ENCODE measurements at regions not wholly inside any gene's neighbourhood (a gene's known extent, or its start where the extent isn't known, plus 50 kb on each side); places are given as distances from the start of the nearest gene placed in this dataset.
"Not testable (repeated sequence)": the region's sequence is repeated elsewhere in the genome, so short reads cannot be mapped to it uniquely, and the experiment has no call there.

DNA sequence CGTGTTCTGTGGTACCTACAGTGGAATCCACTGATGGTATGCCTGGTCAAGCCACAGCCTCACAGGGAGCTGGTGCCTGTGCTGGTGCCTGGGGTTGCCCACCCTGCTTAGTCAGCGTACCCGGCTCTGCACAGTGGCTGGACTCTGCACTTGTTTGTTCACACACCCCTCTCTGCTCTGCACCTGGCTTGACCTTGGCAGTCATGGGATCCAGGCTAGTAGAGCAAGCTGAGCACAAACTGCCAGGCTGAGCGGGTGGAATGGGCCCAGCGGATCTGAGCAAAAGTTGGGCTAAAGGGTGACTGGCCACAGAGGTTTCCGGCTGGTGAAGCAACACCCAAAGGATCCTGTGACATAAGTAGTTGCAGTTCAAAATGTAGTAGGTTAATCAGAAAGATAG, 163.5 kb downstream of the CDH19 start:
- DNase-seq = no peak
- no peaks in the 10 kb centered on the region for H3K27me3 Mint-ChIP-seq (ENCODE audit: low read depth)

DNA sequence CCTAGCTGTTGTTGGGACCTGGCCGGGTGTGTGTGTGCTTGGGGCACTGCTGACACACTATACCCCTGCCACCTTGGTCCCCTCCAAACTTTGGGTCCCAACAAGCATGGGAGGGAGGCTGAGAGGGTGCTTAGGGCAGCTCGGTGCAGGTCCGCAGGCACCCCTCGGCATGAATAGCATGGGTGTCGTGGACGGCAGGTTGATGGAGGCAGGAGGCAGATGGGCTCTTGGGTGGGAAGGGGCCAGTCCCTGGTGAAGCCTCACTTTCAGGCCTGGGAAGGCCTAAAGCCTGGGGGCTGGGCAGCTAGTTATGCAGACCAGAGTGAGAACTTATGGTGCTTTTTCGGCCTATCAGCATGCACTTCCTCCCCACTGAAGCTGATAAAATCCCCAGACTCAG, 164.2 kb downstream of the CDH19 start:
- Mint-ChIP-seq H3K9me3 (no peaks in the 10 kb centered on the region), H3K36me3 (ENCODE audit: insufficient read depth) (no peaks in the 10 kb centered on the region)

More for the DNA sequence above, 163.5 kb downstream of the CDH19 start:
- Mint-ChIP-seq H3K9me3 (no peaks in the 10 kb centered on the region), H3K4me3 (no peak overlapping the region), H3K36me3 (ENCODE audit: insufficient read depth) (no peaks in the 10 kb centered on the region), H3K4me1 (ENCODE audit: low read depth) (no peaks in the 10 kb centered on the region)
- peak in 1 of 2 donors; percentile 18 for ATAC-seq

DNA sequence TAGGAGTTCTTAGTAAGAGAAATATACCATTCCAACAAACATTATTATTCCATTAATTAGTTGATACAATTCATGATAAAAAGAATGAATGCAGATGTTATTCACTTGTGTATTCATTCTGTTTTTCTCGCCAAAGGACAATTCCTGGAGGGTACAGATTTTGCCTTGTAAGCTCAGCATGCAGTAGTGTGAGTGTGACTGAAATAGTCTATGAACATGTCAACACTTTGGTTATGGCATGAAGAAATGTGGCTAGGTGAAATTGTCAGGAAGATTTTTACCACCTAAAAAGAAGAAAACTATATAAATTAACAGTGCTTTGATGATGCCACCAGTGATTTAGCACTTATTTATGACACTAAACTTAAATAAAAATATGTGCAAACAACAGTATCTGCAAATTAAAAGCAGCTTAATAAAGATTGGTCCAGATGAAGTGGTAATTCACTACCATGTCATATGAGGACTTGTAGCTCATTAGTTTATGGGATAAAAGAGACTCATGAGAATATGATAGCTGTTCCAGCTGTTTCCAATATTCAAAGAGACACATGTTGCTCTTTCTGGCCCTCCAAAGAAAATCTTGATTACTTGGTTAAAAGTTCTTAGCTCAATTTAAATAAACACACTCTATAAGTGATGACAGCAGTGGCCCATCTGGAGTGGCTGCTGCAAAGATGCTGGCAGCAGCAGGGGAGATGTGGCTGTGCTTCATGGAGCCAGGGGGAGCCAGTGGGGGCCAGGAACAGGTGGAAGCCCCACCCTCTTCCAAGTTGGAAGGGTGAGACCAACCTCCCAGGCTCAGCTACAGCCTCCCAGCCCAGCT, 165.0 kb downstream of the CDH19 start:
- DNase-seq = no peak
- no peaks in the 10 kb centered on the region for H3K9me3 Mint-ChIP-seq

More for the DNA sequence above, 164.2 kb downstream of the CDH19 start:
- no peaks in the 10 kb centered on the region for H3K27me3 Mint-ChIP-seq (ENCODE audit: low read depth)
- H3K4me1 Mint-ChIP-seq (ENCODE audit: low read depth) = no peaks in the 10 kb centered on the region
- DNase-seq (no peak), ATAC-seq (no peak)
- no peak overlapping the region for H3K4me3 Mint-ChIP-seq

DNA sequence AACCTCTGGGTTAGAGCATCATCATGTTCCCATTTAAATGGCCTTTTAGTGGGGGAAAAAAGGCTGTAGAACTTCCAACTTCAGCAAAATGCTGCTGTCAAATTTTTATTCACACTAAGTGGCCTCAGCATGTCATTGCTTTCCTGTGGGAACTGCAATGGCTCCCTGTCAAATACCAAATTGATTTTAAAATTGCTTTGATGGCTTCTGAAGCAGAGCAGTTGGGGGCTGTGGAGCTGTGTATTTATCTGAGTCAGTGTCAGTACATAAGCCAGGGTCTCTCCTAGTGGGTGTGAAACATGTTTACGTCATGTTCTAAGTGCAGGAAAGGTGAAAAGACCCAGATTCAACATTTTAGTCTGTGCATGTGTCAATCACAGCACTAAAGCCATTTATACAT, 171.3 kb downstream of the CDH19 start:
- no peak for ATAC-seq
- Mint-ChIP-seq H3K27me3 (ENCODE audit: low read depth) (no peaks in the 10 kb centered on the region), H3K9me3 (no peaks in the 10 kb centered on the region), H3K4me3 (no peak overlapping the region), H3K4me1 (ENCODE audit: low read depth) (no peaks in the 10 kb centered on the region), H3K36me3 (ENCODE audit: insufficient read depth) (no peaks in the 10 kb centered on the region)
- DNase-seq = no peak

More for the DNA sequence above, 165.0 kb downstream of the CDH19 start:
- Mint-ChIP-seq H3K4me3 (no peak overlapping the region), H3K36me3 (ENCODE audit: insufficient read depth) (no peaks in the 10 kb centered on the region), H3K4me1 (ENCODE audit: low read depth) (no peaks in the 10 kb centered on the region), H3K27me3 (ENCODE audit: low read depth) (no peaks in the 10 kb centered on the region)
- ATAC-seq = no peak

DNA sequence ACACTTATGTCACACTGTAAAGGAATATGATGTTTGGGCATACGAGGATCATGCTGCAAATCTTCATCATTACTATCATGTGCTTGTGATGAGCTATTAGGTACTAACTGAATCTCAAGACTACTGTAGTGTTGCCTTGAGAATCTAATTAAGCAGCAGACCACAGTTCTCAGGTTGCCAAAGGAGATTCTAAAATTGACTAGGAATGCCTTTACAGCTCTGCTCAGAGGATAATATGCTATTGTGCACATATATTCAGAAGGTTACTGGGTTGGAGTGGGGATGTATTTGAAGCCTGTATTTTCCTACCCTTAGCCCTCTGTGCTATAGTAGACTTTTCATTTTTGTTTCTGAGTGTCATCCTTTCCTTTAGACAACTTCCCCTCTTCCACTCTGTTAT, 175.1 kb downstream of the CDH19 start:
- no peak for DNase-seq
- no peaks in the 10 kb centered on the region for H3K36me3 Mint-ChIP-seq (ENCODE audit: insufficient read depth)
- H3K4me3 Mint-ChIP-seq = no peak overlapping the region
- peaks cover 9% of the 10 kb centered on the region for H3K9me3 Mint-ChIP-seq
- no peak for ATAC-seq
- H3K27me3 Mint-ChIP-seq (ENCODE audit: low read depth) = no peaks in the 10 kb centered on the region
- no peaks in the 10 kb centered on the region for H3K4me1 Mint-ChIP-seq (ENCODE audit: low read depth)

DNA sequence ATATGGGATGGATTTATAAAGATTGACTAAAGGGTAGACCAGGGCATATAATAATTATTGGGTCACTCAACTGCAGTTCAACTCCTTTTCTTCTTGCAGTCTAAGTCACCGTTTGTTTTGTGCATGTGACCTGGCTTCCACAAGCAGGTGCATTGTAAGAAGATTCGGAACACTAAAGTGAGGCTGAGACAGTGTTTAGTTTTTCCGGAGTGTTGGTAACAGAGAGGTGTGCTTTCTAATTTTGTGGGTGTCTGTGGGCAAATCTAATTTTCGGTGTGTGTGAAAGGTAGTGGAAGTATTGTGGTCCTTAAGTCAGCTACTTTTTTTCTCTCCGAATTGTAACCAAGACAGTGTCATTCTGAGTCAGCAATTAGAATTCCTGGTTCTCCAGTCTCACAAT, 184.5 kb downstream of the CDH19 start:
- H3K36me3 Mint-ChIP-seq (ENCODE audit: insufficient read depth) = no peaks in the 10 kb centered on the region

DNA sequence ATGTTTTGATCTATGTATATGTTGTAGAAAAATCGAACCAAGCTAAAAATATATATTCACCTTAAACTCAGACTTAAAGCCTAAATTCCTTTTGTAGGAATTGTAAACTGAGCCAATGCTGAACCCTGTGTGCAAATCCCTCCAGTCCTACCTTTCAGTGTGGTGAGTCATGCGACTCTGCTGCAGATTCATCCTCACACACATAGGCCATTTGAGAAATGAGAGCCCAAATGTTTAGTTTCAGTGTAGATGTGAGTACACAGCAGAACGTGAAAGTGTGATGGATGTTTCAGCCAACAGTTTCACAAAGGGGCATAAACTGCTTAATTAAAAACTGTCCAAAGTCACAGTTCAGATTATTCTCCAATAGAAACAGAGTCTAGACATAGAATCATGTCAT, 193.2 kb downstream of the CDH19 start:
- H3K27me3 Mint-ChIP-seq (ENCODE audit: low read depth) = no peaks in the 10 kb centered on the region
- no peak for ATAC-seq
- DNase-seq = no peak
- H3K36me3 Mint-ChIP-seq (ENCODE audit: insufficient read depth) = no peaks in the 10 kb centered on the region
- no peaks in the 10 kb centered on the region for H3K4me1 Mint-ChIP-seq (ENCODE audit: low read depth)
- peaks cover 4% of the 10 kb centered on the region for H3K9me3 Mint-ChIP-seq
- no peak overlapping the region for H3K4me3 Mint-ChIP-seq

More for the DNA sequence above, 184.5 kb downstream of the CDH19 start:
- Mint-ChIP-seq H3K4me3 (no peak overlapping the region), H3K4me1 (ENCODE audit: low read depth) (no peaks in the 10 kb centered on the region), H3K27me3 (ENCODE audit: low read depth) (no peaks in the 10 kb centered on the region), H3K9me3 (peaks cover 7% of the 10 kb centered on the region)
- no peak for DNase-seq
- ATAC-seq = no peak

DNA sequence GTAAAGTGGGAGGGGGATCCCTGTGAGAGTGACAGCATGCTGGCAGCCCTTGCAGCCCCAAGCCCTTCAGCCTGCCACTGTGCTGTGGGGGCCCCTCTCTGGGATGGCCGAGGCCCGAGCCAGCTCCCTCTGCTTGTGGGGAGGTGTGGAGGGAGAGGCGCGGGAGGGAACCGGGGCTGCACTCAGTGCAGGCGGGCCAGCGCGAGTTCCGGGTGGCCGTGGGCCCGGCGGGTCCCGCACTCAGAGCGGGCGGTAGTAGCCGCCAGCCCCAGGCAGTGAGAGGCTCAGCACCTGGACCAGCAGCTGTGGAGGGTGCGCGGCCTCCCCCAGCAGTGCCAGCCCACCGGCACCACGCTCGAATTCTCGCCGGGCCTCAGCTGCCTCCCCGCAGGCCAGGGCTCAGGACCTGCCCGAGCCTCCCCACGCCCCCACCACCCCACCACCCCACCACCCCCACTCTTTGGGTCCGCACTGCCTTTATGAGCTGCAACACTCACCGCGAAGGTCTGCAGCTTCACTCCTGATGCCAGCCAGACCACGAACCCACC, 208.1 kb downstream of the CDH19 start:
- no peak overlapping the region for H3K4me3 Mint-ChIP-seq
- peaks cover 19% of the 10 kb centered on the region for H3K9me3 Mint-ChIP-seq
- H3K4me1 Mint-ChIP-seq (ENCODE audit: low read depth) = no peaks in the 10 kb centered on the region
- DNase-seq (no peak), ATAC-seq (no peak)
- H3K27me3 Mint-ChIP-seq (ENCODE audit: low read depth) = no peaks in the 10 kb centered on the region
- H3K36me3 Mint-ChIP-seq (ENCODE audit: insufficient read depth) = no peaks in the 10 kb centered on the region

DNA sequence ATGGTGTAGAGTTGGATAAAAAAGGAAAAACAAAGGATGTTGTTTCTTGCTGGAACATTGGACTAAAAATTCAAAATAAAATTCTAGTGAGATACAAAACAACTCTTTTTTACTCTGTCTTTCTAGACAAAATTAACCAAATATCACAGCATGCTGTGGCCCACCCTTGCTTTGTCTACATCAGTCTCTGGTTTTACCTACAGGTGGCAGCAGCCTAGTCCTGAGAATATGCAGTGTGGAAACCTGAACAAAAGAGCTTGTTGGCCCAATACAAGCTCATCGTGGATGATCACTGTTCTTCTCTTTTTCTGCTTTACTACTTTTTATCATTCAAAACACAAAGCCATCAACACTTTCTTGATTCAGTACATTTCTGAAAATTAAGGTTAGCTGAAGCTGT, 210.4 kb downstream of the CDH19 start:
- Mint-ChIP-seq H3K27me3 (ENCODE audit: low read depth) (no peaks in the 10 kb centered on the region), H3K4me3 (no peak overlapping the region), H3K36me3 (ENCODE audit: insufficient read depth) (no peaks in the 10 kb centered on the region), H3K4me1 (ENCODE audit: low read depth) (no peaks in the 10 kb centered on the region), H3K9me3 (peaks cover 27% of the 10 kb centered on the region)
- DNase-seq = no peak
- no peak for ATAC-seq

DNA sequence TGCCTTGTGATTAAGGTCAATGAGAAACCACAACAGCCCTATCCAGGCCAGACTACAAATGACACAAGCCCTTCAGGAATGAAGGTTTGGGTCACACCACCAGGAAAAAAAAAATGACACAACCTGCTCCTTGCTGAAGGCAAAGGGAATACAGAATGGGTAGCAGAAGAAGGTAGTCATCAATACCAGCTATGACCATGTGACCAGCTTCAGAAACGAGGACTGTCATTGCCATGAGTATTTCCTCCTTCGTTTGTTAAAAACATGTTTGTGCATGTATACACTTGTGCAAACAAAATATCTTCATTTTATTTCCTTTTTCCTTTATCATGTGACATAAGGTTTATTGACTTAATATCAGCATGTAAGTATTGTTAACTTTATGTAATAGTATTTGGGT, 226.6 kb downstream of the CDH19 start:
- peaks cover 7% of the 10 kb centered on the region for H3K9me3 Mint-ChIP-seq
- DNase-seq (no peak), ATAC-seq (no peak)
- H3K27me3 Mint-ChIP-seq (ENCODE audit: low read depth) = no peaks in the 10 kb centered on the region
- H3K36me3 Mint-ChIP-seq (ENCODE audit: insufficient read depth) = no peaks in the 10 kb centered on the region
- no peaks in the 10 kb centered on the region for H3K4me1 Mint-ChIP-seq (ENCODE audit: low read depth)
- H3K4me3 Mint-ChIP-seq = no peak overlapping the region

DNA sequence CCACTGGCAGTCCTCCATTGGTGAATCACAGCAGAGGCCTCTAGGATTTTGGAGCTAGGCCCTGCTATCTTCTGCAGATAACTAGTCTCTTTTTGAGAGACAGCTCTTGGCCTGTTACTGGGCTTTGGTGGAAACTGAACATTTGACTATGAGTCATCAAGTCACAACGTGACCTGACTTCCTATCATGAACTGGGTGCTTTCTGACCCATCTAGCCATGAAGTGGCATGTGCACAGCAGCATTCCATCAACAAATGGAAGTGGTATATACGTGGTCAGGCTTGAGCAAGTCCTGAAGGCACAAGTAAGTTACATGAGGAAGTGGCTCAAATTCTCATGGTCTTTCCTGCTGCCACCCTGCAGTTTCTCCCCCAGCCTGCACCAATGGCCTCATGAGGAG, 228.5 kb downstream of the CDH19 start:
- not testable (repeated sequence) for DNase-seq; H3K27me3 Mint-ChIP-seq (ENCODE audit: low read depth); H3K4me1 Mint-ChIP-seq (ENCODE audit: low read depth); H3K9me3 Mint-ChIP-seq; ATAC-seq; H3K36me3 Mint-ChIP-seq (ENCODE audit: insufficient read depth); H3K4me3 Mint-ChIP-seq

DNA sequence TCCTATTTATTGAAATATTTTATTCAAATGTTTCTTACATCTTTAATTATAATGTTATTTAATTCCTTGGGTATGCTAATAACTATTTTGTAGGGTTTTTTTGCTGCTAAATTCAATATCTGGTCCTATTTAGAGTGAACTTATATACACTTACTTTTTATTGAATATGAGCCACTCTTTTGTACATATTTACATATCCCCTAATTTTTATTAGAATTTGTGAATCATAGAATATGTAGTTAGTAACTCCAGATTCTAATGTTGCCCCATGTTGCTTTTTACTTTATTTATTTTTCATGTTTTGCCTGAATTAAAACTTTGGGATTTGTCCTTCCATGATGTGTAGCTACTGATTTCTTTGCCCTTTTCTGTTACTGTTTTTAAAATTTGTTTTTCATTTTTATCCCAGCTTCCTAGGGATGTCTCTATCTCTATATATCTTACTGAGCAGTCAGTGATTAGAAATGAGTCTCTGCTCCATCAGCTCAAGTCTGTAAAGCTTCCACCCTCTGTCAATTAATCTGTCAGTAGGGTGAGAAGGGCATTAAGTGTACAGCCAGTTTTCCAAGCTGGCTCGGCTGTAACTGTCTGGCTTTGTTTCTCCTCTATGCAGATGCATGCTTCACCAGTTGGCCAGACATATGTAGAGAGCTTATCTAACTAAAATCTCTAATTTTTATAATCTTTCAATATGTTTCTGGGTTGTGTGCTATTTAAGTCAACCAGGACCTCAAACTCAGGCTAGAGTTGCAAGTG, 256.9 kb downstream of the CDH19 start:
- no peaks in the 10 kb centered on the region for H3K4me1 Mint-ChIP-seq (ENCODE audit: low read depth)
- H3K36me3 Mint-ChIP-seq (ENCODE audit: insufficient read depth) = no peaks in the 10 kb centered on the region
- peaks cover 6% of the 10 kb centered on the region for H3K9me3 Mint-ChIP-seq
- H3K27me3 Mint-ChIP-seq (ENCODE audit: low read depth) = no peaks in the 10 kb centered on the region
- ATAC-seq = no peak
- no peak for DNase-seq
- no peak overlapping the region for H3K4me3 Mint-ChIP-seq

DNA sequence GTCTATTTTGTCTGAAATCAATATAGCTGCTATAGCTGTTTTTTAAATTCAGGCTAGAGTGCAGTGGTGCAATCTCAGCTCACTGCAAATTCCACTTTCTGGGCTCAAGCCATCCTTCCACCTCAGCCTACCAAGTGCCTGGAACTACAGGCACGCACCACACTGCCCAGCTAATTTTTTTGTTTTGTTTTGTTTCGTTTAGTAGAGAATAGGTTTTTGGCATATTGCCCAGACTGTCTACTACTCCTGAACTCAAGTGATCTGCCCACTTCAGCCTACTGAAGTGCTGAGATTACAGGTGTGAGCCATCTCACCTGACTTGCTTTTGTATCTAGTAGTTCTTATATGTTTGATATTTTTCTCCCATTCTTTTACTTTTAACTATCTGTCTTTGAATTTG, 259.7 kb downstream of the CDH19 start:
- no peaks in the 10 kb centered on the region for H3K27me3 Mint-ChIP-seq (ENCODE audit: low read depth)
- H3K4me3 Mint-ChIP-seq = no peak overlapping the region
- DNase-seq (no peak), ATAC-seq (no peak)
- H3K9me3 Mint-ChIP-seq = peaks cover 8% of the 10 kb centered on the region
- no peaks in the 10 kb centered on the region for H3K36me3 Mint-ChIP-seq (ENCODE audit: insufficient read depth)
- H3K4me1 Mint-ChIP-seq (ENCODE audit: low read depth) = no peaks in the 10 kb centered on the region

DNA sequence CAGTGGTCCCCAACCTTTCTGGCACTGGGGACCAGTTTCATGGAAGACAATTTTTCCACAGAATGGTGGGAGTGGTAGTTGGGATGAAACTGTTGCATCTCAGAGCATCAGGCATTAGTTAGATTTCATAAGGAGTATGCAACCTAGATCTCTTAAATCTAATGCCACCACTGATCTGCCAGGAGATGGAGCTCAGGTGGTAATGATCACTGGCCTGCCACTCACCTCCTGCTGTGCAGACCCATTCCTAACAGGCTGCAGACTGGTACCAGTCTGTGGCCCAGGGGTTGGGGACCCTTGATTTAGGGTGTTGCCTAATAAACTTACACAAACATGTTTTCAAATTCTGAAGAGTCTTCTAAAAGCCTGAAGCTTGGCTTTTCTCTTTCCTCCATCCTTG, 261.3 kb downstream of the CDH19 start:
- DNase-seq = no peak
- ATAC-seq = no peak
- Mint-ChIP-seq H3K4me3 (no peak overlapping the region), H3K4me1 (ENCODE audit: low read depth) (no peaks in the 10 kb centered on the region), H3K36me3 (ENCODE audit: insufficient read depth) (no peaks in the 10 kb centered on the region), H3K9me3 (peaks cover 13% of the 10 kb centered on the region), H3K27me3 (ENCODE audit: low read depth) (no peaks in the 10 kb centered on the region)

DNA sequence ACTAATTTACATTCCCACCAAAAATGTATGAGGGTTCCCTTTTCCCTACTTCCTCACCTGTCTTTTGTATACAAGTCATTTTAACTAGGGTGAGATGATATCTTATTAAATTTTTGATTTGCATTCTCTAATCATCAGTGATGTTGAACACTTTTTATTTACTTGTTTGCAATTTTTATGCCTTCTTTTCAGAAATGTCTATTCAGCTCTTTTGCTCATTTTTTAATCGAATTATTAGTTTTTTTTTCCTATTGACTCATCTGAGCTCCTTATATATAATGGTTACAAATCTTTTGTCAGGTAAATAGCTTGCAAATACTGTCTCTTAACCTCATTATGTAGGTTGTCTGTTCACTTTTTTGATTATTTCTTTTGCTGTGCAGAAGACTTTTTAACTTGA, 269.4 kb downstream of the CDH19 start:
- DNase-seq = no peak
- H3K9me3 Mint-ChIP-seq = peaks cover 15% of the 10 kb centered on the region
- no peak overlapping the region for H3K4me3 Mint-ChIP-seq

More for the DNA sequence above, 269.4 kb downstream of the CDH19 start:
- no peak for ATAC-seq
- Mint-ChIP-seq H3K36me3 (ENCODE audit: insufficient read depth) (no peaks in the 10 kb centered on the region), H3K27me3 (ENCODE audit: low read depth) (no peaks in the 10 kb centered on the region), H3K4me1 (ENCODE audit: low read depth) (no peaks in the 10 kb centered on the region)
